ENCODE measurements at regions not wholly inside any gene's neighbourhood (a gene's known extent, or its start where the extent isn't known, plus 50 kb on each side); places are given as distances from the start of the nearest gene placed in this dataset.

GRCh38 chr17:13704333-13704732, 102.6 kb upstream of the HS3ST3A1 start:
- H3K36me3 Mint-ChIP-seq (ENCODE audit: low read depth, unreplicated experiment): no peaks in the 10 kb centered on the region
- H3K4me2 ChIP-seq (ENCODE audit: low read length): peak overlapping the region; percentile 11
- H3K4me1 Mint-ChIP-seq (ENCODE audit: low read depth, unreplicated experiment): peaks cover 31% of the 10 kb centered on the region
- no peak overlapping the region for H3K27ac ChIP-seq (ENCODE audit: low read depth, low read length)
- no peaks in the 10 kb centered on the region for H3K9me3 Mint-ChIP-seq (ENCODE audit: unreplicated experiment)
- no peak overlapping the region for H3K4me3 ChIP-seq (ENCODE audit: insufficient read depth, low read depth, low read length)
- H3K79me2 ChIP-seq (ENCODE audit: insufficient read depth, low read length): no peaks in the 10 kb centered on the region
- TF ChIP-seq CTCF (IDR thresholded peaks at IDR 0.05; ENCODE audit: insufficient read depth, low read depth, low read length): no peak
- no peak for TF ChIP-seq EZH2 (IDR thresholded peaks at IDR 0.05; ENCODE audit: insufficient read depth, low read length)
- DNase-seq (ENCODE audit: low read depth) (peak; percentile 86), FAIRE-seq (peak; percentile 75)
- H2AFZ ChIP-seq (ENCODE audit: low read depth, low read length): no peak overlapping the region
- no peaks in the 10 kb centered on the region for H3K27me3 ChIP-seq (ENCODE audit: insufficient read depth, low read length)
- no peaks in the 10 kb centered on the region for H3K4me1 ChIP-seq (ENCODE audit: insufficient read depth, low read length)
- H3K4me3 Mint-ChIP-seq (ENCODE audit: unreplicated experiment): peak overlapping the region; percentile 14
- H3K9ac ChIP-seq (ENCODE audit: low read length): no peak overlapping the region
- H3K9me3 ChIP-seq (ENCODE audit: insufficient read depth, low read depth, low read length): no peaks in the 10 kb centered on the region
- no peaks in the 10 kb centered on the region for H4K20me1 ChIP-seq (ENCODE audit: insufficient read depth, low read length)
- no peaks in the 10 kb centered on the region for H3K36me3 ChIP-seq (ENCODE audit: insufficient read depth, low read length)
- H3K27ac Mint-ChIP-seq (ENCODE audit: unreplicated experiment): peak overlapping the region; percentile 96
- H3K27me3 Mint-ChIP-seq (ENCODE audit: low read depth, unreplicated experiment): peaks cover 5% of the 10 kb centered on the region

GRCh38 chr17:13705221-13705620, 103.5 kb upstream of the HS3ST3A1 start:
- H3K36me3 ChIP-seq (ENCODE audit: insufficient read depth, low read length): no peaks in the 10 kb centered on the region
- TF ChIP-seq EZH2 (IDR thresholded peaks at IDR 0.05; ENCODE audit: insufficient read depth, low read length) (no peak), CTCF (IDR thresholded peaks at IDR 0.05; ENCODE audit: insufficient read depth, low read depth, low read length) (no peak)
- H3K9me3 Mint-ChIP-seq (ENCODE audit: unreplicated experiment): no peaks in the 10 kb centered on the region
- H3K4me3 Mint-ChIP-seq (ENCODE audit: unreplicated experiment): no peak overlapping the region
- H3K27ac Mint-ChIP-seq (ENCODE audit: unreplicated experiment): peak overlapping the region; percentile 64
- peak; percentile 43 for FAIRE-seq
- no peaks in the 10 kb centered on the region for H3K9me3 ChIP-seq (ENCODE audit: insufficient read depth, low read depth, low read length)
- no peak for DNase-seq (ENCODE audit: low read depth)
- no peaks in the 10 kb centered on the region for H3K79me2 ChIP-seq (ENCODE audit: insufficient read depth, low read length)
- peaks cover 5% of the 10 kb centered on the region for H3K27me3 Mint-ChIP-seq (ENCODE audit: low read depth, unreplicated experiment)
- no peak overlapping the region for H3K4me2 ChIP-seq (ENCODE audit: low read length)
- no peak overlapping the region for H3K9ac ChIP-seq (ENCODE audit: low read length)
- no peaks in the 10 kb centered on the region for H3K27me3 ChIP-seq (ENCODE audit: insufficient read depth, low read length)
- H3K4me1 ChIP-seq (ENCODE audit: insufficient read depth, low read length): no peaks in the 10 kb centered on the region
- no peak overlapping the region for H3K27ac ChIP-seq (ENCODE audit: low read depth, low read length)
- H3K4me1 Mint-ChIP-seq (ENCODE audit: low read depth, unreplicated experiment): peaks cover 31% of the 10 kb centered on the region
- no peaks in the 10 kb centered on the region for H3K36me3 Mint-ChIP-seq (ENCODE audit: low read depth, unreplicated experiment)
- H4K20me1 ChIP-seq (ENCODE audit: insufficient read depth, low read length): no peaks in the 10 kb centered on the region
- no peak overlapping the region for H3K4me3 ChIP-seq (ENCODE audit: insufficient read depth, low read depth, low read length)
- H2AFZ ChIP-seq (ENCODE audit: low read depth, low read length): no peak overlapping the region

- FAIRE-seq: no peak
- peaks cover 2% of the 10 kb centered on the region for H3K4me1 ChIP-seq (ENCODE audit: insufficient read depth, low read length)
- no peaks in the 10 kb centered on the region for H3K79me2 ChIP-seq (ENCODE audit: insufficient read depth, low read length)
These were observed 120.0 kb upstream of the HS3ST3A1 start for GRCh38 chr17:13721705-13722104.

More at GRCh38 chr17:13721705-13722104, 120.0 kb upstream of the HS3ST3A1 start:
- Histone ChIP-seq H3K27ac (ENCODE audit: low read depth, low read length) (no peak overlapping the region), H3K4me3 (ENCODE audit: insufficient read depth, low read depth, low read length) (no peak overlapping the region), H3K27me3 (ENCODE audit: insufficient read depth, low read length) (no peaks in the 10 kb centered on the region), H3K9me3 (ENCODE audit: insufficient read depth, low read depth, low read length) (no peaks in the 10 kb centered on the region), H3K4me2 (ENCODE audit: low read length) (no peak overlapping the region), H4K20me1 (ENCODE audit: insufficient read depth, low read length) (no peaks in the 10 kb centered on the region), H2AFZ (ENCODE audit: low read depth, low read length) (no peak overlapping the region), H3K9ac (ENCODE audit: low read length) (no peak overlapping the region), H3K36me3 (ENCODE audit: insufficient read depth, low read length) (no peaks in the 10 kb centered on the region)
- Mint-ChIP-seq H3K27me3 (ENCODE audit: low read depth, unreplicated experiment) (peaks cover 3% of the 10 kb centered on the region), H3K27ac (ENCODE audit: unreplicated experiment) (no peak overlapping the region), H3K9me3 (ENCODE audit: unreplicated experiment) (no peaks in the 10 kb centered on the region), H3K4me3 (ENCODE audit: unreplicated experiment) (no peak overlapping the region), H3K36me3 (ENCODE audit: low read depth, unreplicated experiment) (no peaks in the 10 kb centered on the region), H3K4me1 (ENCODE audit: low read depth, unreplicated experiment) (peaks cover 7% of the 10 kb centered on the region)
- no peak for TF ChIP-seq CTCF (IDR thresholded peaks at IDR 0.05; ENCODE audit: insufficient read depth, low read depth, low read length)
- no peak for DNase-seq (ENCODE audit: low read depth)
